ENCODE measurements at regions not wholly inside any gene's neighbourhood (a gene's known extent, or its start where the extent isn't known, plus 50 kb on each side); places are given as distances from the start of the nearest gene placed in this dataset.
"Not testable (repeated sequence)": the region's sequence is repeated elsewhere in the genome, so short reads cannot be mapped to it uniquely, and the experiment has no call there.

DNA sequence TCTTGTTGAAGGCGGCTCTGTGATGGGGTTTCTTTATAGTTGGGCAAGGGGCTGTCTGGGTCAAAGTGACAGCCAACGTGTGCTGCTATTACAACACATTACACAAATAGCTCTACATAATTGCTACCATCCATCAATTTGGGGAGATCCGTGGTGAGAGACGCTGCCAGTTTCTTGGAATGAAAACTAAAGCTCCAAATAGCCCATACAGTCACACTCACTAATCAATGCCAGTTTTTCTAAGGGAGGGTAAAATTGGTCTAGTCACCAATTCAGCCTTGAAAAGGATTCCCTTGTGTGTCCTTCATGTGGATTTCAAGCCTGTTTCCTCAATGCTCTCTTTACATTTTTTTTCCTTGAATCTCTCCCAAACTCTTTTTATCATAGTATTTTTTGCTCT lies 343.3 kb upstream of the KLF4 start:
- DNase-seq (ENCODE audit: low read depth): no peak

- no peak for DNase-seq (ENCODE audit: low read depth)
These were observed 340.9 kb upstream of the KLF4 start for GRCh38 chr9:107830479-107830878.

DNA sequence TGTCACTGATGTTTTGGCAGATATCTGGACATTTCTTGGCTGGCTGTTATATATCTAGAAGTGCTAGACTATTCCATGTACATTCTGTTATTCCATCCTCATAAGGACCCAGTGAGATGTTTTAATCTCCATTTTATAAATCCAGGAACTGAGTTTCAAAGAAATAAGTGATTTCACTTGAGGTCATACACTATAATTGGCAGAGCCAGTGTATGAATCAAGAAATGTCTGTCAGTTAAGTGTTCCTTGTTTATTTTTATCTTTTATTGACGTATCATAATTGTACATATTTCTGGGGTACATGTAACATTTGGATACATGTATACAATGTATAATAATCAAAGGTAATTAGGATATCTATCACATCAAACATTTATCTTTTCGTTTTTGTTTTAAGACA lies 338.3 kb upstream of the KLF4 start:
- no peak for DNase-seq (ENCODE audit: low read depth)

DNA sequence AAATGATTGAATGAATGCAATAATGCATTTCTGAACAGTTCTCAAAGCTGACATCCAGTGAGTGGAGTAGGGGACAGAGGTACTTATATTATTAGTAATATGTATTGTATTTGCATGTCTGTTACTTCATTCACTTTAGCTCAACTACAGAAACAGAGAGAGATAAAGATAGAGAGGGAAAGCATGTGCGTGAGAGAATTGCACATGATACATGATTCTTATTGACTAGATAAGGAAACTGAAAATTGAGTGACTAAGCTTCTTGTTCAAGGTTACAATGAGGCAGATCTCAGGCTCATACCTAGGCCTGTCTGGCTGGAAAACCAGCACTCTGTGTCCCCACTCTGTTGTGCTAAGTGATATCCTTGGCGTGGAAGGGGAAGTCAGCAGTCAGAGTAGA lies 337.7 kb upstream of the KLF4 start:
- DNase-seq (ENCODE audit: low read depth): no peak

GRCh38 chr9:107826688-107826983 lies 337.1 kb upstream of the KLF4 start:
- not testable (repeated sequence) for DNase-seq (ENCODE audit: low read depth)

GRCh38 chr9:107824556-107824955 lies 335.0 kb upstream of the KLF4 start:
- DNase-seq (ENCODE audit: low read depth): no peak

GRCh38 chr9:107819772-107820565 lies 330.4 kb upstream of the KLF4 start:
- no peak for DNase-seq (ENCODE audit: low read depth)

GRCh38 chr9:107818503-107818829 lies 328.9 kb upstream of the KLF4 start:
- DNase-seq (ENCODE audit: low read depth): not testable (repeated sequence)

DNA sequence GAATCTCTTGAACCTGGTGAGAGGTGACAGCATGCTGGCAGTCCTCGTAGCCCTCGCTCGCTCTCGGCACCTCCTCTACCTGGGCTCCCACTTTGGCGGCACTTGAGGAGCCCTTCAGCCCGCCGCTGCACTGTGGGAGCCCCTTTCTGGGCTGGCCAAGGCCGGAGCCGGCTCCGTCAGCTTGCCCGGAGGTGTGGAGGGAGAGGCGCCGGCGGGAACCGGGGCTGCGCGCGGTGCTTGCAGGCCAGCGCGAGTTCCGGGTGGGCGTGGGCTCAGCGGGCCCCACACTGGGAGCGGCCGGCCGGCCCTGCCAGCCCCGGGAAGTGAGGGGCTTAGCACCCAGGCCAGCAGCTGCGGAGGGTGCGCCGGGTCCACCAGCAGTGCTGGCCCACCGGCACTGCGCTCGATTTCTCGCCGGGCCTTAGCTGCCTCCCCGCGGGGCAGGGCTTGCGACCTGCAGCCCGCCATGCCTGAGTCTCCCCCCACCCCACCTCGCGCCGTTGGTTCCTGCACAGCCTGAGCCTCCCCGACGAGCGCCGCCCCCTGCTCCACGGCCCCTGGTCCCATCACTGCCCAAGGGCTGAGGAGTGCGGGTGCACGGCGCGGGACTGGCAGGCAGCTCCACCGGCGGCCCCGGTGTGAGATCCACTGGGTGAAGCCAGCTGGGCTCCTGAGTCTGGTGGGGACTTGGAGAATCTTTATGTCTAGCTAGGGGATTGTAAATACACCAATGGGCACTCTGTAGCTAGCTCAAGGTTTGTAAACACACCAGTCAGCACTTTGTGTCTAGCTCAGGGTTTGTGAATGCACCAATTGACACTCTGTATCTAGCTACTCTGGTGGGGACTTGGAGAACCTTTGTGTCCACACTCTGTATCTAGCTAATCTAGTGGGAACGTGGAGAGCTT lies 328.3 kb upstream of the KLF4 start:
- not testable (repeated sequence) for DNase-seq (ENCODE audit: low read depth)

DNA sequence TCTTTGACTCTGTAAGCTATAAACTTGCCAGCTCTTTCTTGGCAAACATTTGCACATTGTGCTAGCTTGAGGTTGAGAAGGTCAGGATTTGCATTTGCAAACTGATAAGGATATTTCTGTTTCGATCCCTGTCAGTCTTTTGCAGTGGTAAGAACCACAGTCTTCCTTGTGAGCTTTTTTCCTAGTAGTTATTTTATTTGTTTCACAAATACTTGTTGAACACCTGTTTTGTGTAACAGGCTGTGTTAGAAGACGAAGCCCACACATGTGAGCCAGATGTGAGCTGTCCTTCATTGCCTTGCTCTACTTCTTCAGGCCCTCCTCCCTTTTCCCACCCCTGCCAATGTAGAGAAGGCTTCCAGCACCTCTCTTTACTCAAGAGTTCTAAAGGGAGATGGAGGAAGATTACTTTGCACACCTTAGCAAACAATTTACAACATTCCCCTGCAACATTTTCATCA lies 327.0 kb upstream of the KLF4 start:
- DNase-seq (ENCODE audit: low read depth): no peak

DNA sequence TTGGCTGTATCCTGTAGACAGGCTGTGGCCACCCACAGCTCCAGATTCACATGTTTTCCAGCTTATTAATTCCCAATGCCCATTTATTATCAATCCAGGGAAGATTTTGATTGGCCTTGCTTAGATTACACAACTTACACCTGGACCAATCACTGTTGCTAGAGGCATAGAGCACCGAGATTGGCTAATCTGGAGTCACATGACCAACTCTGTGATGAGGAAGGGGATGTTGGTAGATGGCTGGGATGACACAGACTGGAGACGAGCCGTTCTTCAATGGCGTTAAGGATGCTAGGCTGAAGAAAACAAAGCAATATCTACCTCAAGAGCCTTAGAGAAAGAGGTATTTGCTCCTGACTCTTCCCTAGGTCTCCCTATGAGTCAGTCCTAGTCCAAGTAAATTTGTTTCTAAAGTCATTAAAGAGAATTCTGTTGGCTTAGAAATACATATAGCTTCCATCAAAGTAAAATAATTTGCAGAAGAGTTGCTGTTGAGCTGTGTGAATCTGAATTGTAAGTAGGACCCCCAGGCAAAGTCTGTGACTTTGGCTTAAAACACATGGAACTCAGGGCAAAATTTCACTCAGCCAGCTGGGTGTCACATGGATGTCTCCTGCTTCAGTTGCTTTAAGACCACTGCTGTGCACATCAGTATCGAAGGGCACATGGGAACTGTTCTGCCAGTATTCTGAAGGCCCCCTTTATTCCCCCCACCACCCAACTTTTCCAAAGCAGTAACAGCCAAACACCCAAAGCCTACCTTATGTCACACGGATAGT lies 326.4 kb upstream of the KLF4 start:
- no peak for DNase-seq (ENCODE audit: low read depth)

DNA sequence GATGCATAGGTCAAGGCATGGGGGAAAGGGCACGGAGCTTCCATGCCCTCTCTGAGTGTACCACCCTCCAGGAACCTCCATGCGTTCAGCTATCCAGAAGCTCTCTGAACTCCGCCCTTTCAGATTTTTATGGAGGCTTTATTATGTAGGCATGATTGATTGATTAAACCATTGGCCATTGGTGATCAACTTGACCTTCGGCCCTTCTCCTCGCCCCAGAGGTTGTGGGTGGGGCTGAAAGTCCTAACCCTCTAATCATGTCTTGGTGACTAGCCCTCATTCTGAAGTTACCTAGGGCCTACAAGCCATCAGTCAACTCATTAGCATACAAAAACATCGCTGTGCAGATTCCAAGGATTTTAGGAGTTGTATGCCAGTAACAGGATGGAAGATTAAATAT lies 323.7 kb upstream of the KLF4 start:
- no peak for DNase-seq (ENCODE audit: low read depth)

DNA sequence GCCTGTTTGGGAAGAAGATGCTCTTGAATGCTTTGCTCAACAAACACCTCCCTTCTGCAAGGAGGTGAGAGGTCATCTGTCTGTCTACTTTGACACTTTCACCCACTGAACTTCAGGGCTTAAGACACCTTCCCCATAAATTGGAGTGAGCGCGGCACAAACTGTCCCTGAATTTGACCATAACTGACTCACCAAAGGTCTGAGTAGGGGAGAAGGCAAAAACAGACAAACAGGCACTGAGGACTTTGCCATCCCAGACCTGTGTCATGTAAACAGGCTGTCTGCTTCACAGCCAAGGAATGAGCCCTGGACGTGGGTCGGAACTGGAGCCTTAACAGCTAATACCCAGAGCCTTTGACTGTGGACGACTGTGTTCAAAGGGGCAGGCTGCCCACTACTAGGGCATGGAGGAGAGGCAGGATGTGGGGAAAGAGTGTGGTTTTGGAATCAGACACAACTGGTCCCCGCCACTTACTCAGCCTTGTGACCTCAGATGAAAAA lies 320.9 kb upstream of the KLF4 start:
- DNase-seq (ENCODE audit: low read depth): no peak

GRCh38 chr9:107809871-107810460 lies 320.4 kb upstream of the KLF4 start:
- DNase-seq (ENCODE audit: low read depth): no peak

- DNase-seq (ENCODE audit: low read depth): no peak
These were observed 317.6 kb upstream of the KLF4 start for GRCh38 chr9:107807183-107807582.

GRCh38 chr9:107805201-107805600 lies 315.6 kb upstream of the KLF4 start:
- DNase-seq (ENCODE audit: low read depth): no peak

- no peak for DNase-seq (ENCODE audit: low read depth)
These were observed 304.7 kb upstream of the KLF4 start for GRCh38 chr9:107794259-107794658.

DNA sequence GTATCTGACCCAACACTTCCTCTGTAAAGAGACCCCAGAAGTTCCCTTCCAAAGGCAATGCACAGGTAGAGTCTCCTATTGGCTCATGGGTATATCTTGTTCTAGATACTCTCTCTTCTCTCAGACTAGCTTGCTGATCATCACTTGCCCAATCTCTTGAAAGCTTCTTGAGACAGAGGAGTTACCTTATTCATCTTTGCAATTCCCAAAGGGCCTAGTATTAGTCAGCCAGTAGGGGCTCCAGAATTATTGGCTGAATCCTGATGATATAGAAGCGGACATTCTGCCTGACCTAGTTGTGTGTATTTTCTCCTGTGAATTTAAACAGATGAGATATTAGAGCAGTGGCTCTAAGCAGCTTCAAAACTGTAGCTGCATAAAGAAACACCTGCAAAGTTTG lies 304.0 kb upstream of the KLF4 start:
- DNase-seq (ENCODE audit: low read depth): no peak

- DNase-seq (ENCODE audit: low read depth): no peak
These were observed 303.0 kb upstream of the KLF4 start for GRCh38 chr9:107792596-107792995.

- no peak for DNase-seq (ENCODE audit: low read depth)
These were observed 302.4 kb upstream of the KLF4 start for GRCh38 chr9:107792006-107792405.

GRCh38 chr9:107789001-107789700 lies 299.6 kb upstream of the KLF4 start:
- no peak for DNase-seq (ENCODE audit: low read depth)
